Esophagus squamous epithelium (tissue), 4 donors: ENCODE measurements at regions not wholly inside any gene's neighbourhood (a gene's known extent, or its start where the extent isn't known, plus 50 kb on each side); places are given as distances from the start of the nearest gene placed in this dataset.

Experiments
- CTCF ChIP-seq, 6 experiments: fragments of 450-650 bp in 4 of 6; fragments of 200-600 bp in 2 of 6; sonication (generic) in 2 of 6; IDR thresholded peaks; one replicate each; pipeline ENCODE4 v1.5.1; 2016 to 2019; ENCODE audit warnings: antibody characterized with exemption in 6 of 6, mild to moderate bottlenecking in 4 of 6, moderate library complexity in 4 of 6
- POLR2A ChIP-seq, 4 donors: fragments of 450-650 bp; IDR thresholded peaks; one replicate each; pipeline ENCODE4 v1.6.1; 2017; ENCODE audit warnings: antibody characterized with exemption in 4 of 4, mild to moderate bottlenecking in 4 of 4, moderate library complexity in 3 of 4

GRCh38 chr5:72682561-72682960 is 133.9 kb upstream of the TNPO1 start:
- TF ChIP-seq CTCF (IDR thresholded peaks at IDR 0.05) = no peak
- TF ChIP-seq POLR2A (IDR thresholded peaks at IDR 0.05) = no peak
